HEK293 (cell line): ENCODE measurements at regions not wholly inside any gene's neighbourhood (a gene's known extent, or its start where the extent isn't known, plus 50 kb on each side); places are given as distances from the start of the nearest gene placed in this dataset.

Experiments
- CTCF ChIA-PET: fragments of 350-600 bp; formaldehyde crosslinking; extraction: SDS; loops from one replicate; lab custom pipeline; 2021; ENCODE audit warnings: antibody characterized with exemption; lab: Yijun Ruan, JAX
- POLR2A ChIA-PET: fragments of 300-600 bp; formaldehyde crosslinking; extraction: SDS; loops from one replicate; lab custom pipeline; 2020; ENCODE audit warnings: antibody characterized with exemption, inconsistent platforms; lab: Yijun Ruan, JAX
- H3K27ac ChIP-seq: fragments of 200-500 bp; sonication (Bioruptor generic); 2 replicates; pipeline ENCODE4 v1.5.1; 2014; ENCODE audit warnings: low read depth, low read length, control low read depth, inconsistent platforms; ENCODE audit errors: extremely low read depth
- H3K36me3 ChIP-seq, 2 experiments: fragments of 200-500 bp in 1 of 2; sonication (Bioruptor generic) in 1 of 2; 1 replicate in 1 of 2; 2 replicates in 1 of 2; pipeline ENCODE4 v1.5.1; 2014 to 2017; ENCODE audit warnings: inconsistent platforms in 2 of 2, low read length in 2 of 2; ENCODE audit not compliant: control insufficient read depth in 2 of 2, insufficient read depth in 1 of 2
- H3K4me1 ChIP-seq: fragments of 200-500 bp; sonication (Bioruptor generic); 2 replicates; pipeline ENCODE4 v1.5.1; 2014; ENCODE audit warnings: mild to moderate bottlenecking, low read length, inconsistent platforms; ENCODE audit not compliant: control insufficient read depth, insufficient read depth
- H3K4me3 ChIP-seq: 2 replicates; pipeline ENCODE4 v1.5.1; 2011; ENCODE audit warnings: low read depth, mild to moderate bottlenecking, control low read depth, low read length, moderate library complexity
- H3K9me3 ChIP-seq: fragments of 200-500 bp; sonication (Bioruptor generic); 2 replicates; pipeline ENCODE4 v1.5.1; 2014; ENCODE audit warnings: low read depth, low read length, inconsistent platforms; ENCODE audit not compliant: control insufficient read depth, insufficient read depth
- FEZF1 ChIP-seq: fragments of 450-650 bp; formaldehyde crosslinking; IDR thresholded peaks from 2 replicates; pipeline ENCODE4 v1.5.1; 2016; ENCODE audit warnings: missing biosample characterization, missing genetic modification characterization
- HOXD13 ChIP-seq: sonication (generic); formaldehyde crosslinking; IDR thresholded peaks from 2 replicates; pipeline ENCODE4 v1.8.0; 2022; ENCODE audit warnings: missing genetic modification reagents, borderline replicate concordance
- REPIN1 ChIP-seq: fragments of 450-650 bp; formaldehyde crosslinking; IDR thresholded peaks from 2 replicates; pipeline ENCODE4 v1.5.1; 2017; ENCODE audit warnings: missing biosample characterization, missing genetic modification characterization, low read depth
- SALL2 ChIP-seq: fragments of 450-650 bp; formaldehyde crosslinking; IDR thresholded peaks from 2 replicates; pipeline ENCODE4 v1.5.0; 2017; ENCODE audit warnings: missing biosample characterization, mild to moderate bottlenecking, missing genetic modification characterization, borderline replicate concordance
- SP2 ChIP-seq: fragments of 450-650 bp; formaldehyde crosslinking; IDR thresholded peaks from 2 replicates; pipeline ENCODE4 v1.5.1; 2016; ENCODE audit warnings: missing biosample characterization, missing genetic modification characterization
- TCF7L2 ChIP-seq: IDR thresholded peaks from 2 replicates; pipeline ENCODE4 v1.6.1; 2011; ENCODE audit warnings: low read depth, mild to moderate bottlenecking, inconsistent platforms, low read length, moderate library complexity, borderline replicate concordance
- ZNF214 ChIP-seq: fragments of 450-650 bp; formaldehyde crosslinking; IDR thresholded peaks from 2 replicates; pipeline ENCODE4 v1.5.1; 2017; ENCODE audit warnings: missing biosample characterization, mild to moderate bottlenecking, missing genetic modification characterization, borderline replicate concordance
- ZNF23 ChIP-seq: fragments of 450-650 bp; formaldehyde crosslinking; IDR thresholded peaks from 2 replicates; pipeline ENCODE4 v1.5.1; 2016; ENCODE audit warnings: missing biosample characterization, missing genetic modification characterization, borderline replicate concordance
- ZNF302 ChIP-seq: fragments of 450-650 bp; formaldehyde crosslinking; IDR thresholded peaks from 2 replicates; pipeline ENCODE4 v1.5.1; 2016; ENCODE audit warnings: missing biosample characterization, missing genetic modification characterization, low read depth
- ZNF433 ChIP-seq: fragments of 450-650 bp; formaldehyde crosslinking; IDR thresholded peaks from 2 replicates; pipeline ENCODE4 v1.5.1; 2016; ENCODE audit warnings: missing biosample characterization, missing genetic modification characterization, low read depth
- ZNF530 ChIP-seq: fragments of 450-650 bp; formaldehyde crosslinking; IDR thresholded peaks from 2 replicates; pipeline ENCODE4 v1.5.1; 2016; ENCODE audit warnings: low read depth, missing biosample characterization, missing genetic modification characterization
- ZNF548 ChIP-seq: fragments of 450-650 bp; formaldehyde crosslinking; IDR thresholded peaks from 2 replicates; pipeline ENCODE4 v1.5.1; 2016; ENCODE audit warnings: missing biosample characterization, missing genetic modification characterization
- ZNF558 ChIP-seq: fragments of 450-650 bp; formaldehyde crosslinking; IDR thresholded peaks from 2 replicates; pipeline ENCODE4 v1.5.1; 2016; ENCODE audit warnings: missing biosample characterization, missing genetic modification characterization
- ZNF585B ChIP-seq: fragments of 450-650 bp; formaldehyde crosslinking; IDR thresholded peaks from 2 replicates; pipeline ENCODE4 v1.5.1; 2016; ENCODE audit warnings: missing biosample characterization, missing genetic modification characterization
- ZNF660 ChIP-seq: fragments of 450-650 bp; IDR thresholded peaks from 2 replicates; pipeline ENCODE4 v1.5.1; 2018; ENCODE audit warnings: missing biosample characterization, mild to moderate bottlenecking, missing genetic modification characterization
- ZNF677 ChIP-seq: fragments of 450-650 bp; IDR thresholded peaks from 2 replicates; pipeline ENCODE4 v1.5.0; 2018; ENCODE audit warnings: missing biosample characterization, mild to moderate bottlenecking, missing genetic modification characterization, moderate library complexity
- ZSCAN30 ChIP-seq: fragments of 450-650 bp; IDR thresholded peaks from 2 replicates; pipeline ENCODE4 v1.5.1; 2018; ENCODE audit warnings: missing biosample characterization, mild to moderate bottlenecking, missing genetic modification characterization, moderate library complexity
- ZXDB ChIP-seq: fragments of 450-650 bp; formaldehyde crosslinking; IDR thresholded peaks from 2 replicates; pipeline ENCODE4 v1.5.1; 2016; ENCODE audit warnings: missing biosample characterization, missing genetic modification characterization
- TF ChIP-seq, protein P1 (sequence below): fragments of 450-650 bp; formaldehyde crosslinking; IDR thresholded peaks from 2 replicates; pipeline ENCODE4 v1.5.1; 2016; ENCODE audit warnings: missing biosample characterization, missing genetic modification characterization
- TF ChIP-seq, protein P2 (sequence below): fragments of 450-650 bp; formaldehyde crosslinking; IDR thresholded peaks from 2 replicates; pipeline ENCODE4 v1.5.1; 2017; ENCODE audit warnings: missing biosample characterization, missing genetic modification characterization
- TF ChIP-seq, protein P3 (sequence below): fragments of 450-650 bp; formaldehyde crosslinking; IDR thresholded peaks from 2 replicates; pipeline ENCODE4 v1.5.1; 2017; ENCODE audit warnings: missing biosample characterization, missing genetic modification characterization
- TF ChIP-seq, protein P4 (sequence below): IDR thresholded peaks from 2 replicates; pipeline ENCODE4 v1.6.1; 2011; ENCODE audit warnings: mild to moderate bottlenecking, low read depth, low read length, borderline replicate concordance
- TF ChIP-seq, protein P5 (sequence below): fragments of 450-650 bp; formaldehyde crosslinking; IDR thresholded peaks from 2 replicates; pipeline ENCODE4 v1.5.1; 2016; ENCODE audit warnings: missing biosample characterization, missing genetic modification characterization

DNA sequence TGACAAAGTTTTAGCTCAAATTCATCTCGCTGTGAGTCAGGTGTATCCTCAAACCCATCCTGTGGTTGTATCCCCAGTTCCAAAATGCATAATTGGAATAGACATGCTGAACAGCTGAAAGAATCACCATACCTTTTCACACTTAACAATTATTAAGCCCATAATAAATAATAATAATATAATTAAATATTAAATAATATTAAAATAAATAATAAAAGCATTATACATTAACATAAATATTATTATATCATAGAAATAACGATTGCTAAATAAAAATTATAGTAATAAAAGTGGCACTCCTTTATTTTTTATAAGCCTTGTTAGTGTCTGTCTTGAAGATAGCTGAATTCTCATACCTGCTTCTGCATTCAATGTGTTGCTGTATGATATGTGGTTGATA, 257.5 kb upstream of the B3GALT2 start:
- no peaks in the 10 kb centered on the region for H3K9me3 ChIP-seq
- POLR2A ChIA-PET, result no interaction called here
- CTCF ChIA-PET, result no interaction called here
- no peak overlapping the region for H3K27ac ChIP-seq
- TF ChIP-seq ZNF530 (tag by site-specific recombination) (no peak), ZNF585B (tag by site-specific recombination) (no peak), REPIN1 (no peak), ZNF214 (tag by site-specific recombination) (no peak)
- TF ChIP-seq, protein P1, sequence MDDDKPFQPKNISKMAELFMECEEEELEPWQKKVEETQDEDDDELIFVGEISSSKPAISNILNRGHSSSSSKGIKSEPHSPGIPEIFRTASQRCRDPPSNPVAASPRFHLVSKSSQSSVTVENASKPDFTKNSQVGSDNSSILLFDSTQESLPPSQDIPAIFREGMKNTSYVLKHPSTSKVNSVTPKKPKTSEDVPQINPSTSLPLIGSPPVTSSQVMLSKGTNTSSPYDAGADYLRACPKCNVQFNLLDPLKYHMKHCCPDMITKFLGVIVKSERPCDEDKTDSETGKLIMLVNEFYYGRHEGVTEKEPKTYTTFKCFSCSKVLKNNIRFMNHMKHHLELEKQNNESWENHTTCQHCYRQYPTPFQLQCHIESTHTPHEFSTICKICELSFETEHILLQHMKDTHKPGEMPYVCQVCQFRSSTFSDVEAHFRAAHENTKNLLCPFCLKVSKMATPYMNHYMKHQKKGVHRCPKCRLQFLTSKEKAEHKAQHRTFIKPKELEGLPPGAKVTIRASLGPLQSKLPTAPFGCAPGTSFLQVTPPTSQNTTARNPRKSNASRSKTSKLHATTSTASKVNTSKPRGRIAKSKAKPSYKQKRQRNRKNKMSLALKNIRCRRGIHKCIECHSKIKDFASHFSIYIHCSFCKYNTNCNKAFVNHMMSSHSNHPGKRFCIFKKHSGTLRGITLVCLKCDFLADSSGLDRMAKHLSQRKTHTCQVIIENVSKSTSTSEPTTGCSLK, result no peak
- H3K4me1 ChIP-seq, result no peaks in the 10 kb centered on the region
- H3K36me3 ChIP-seq, result no peaks in the 10 kb centered on the region
- no peak overlapping the region for H3K4me3 ChIP-seq

DNA sequence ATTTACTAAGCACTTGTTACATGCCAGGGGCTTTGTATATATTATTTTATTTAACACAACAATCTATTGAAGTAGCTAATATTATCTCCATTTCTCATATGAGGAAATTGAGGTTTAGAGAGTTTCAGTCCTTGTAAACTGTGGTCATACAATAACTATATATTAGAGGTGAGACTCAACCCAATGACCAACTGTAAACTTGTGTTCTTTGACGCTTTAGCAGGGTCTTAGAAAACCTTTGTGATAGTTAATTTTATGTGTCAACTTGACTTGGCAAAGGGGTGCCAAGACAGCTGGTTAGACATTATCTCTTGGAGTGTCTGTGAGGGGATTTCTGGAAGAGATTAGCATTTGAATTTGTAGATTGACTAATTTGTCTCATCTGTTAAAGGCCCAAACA, 252.4 kb upstream of the B3GALT2 start:
- ChIA-PET POLR2A (no interaction called here), CTCF (interaction anchor here (0.5 to 0.7 kb wide), 2 partner anchors 84 to 488 kb away, joined by 3 to 4 read pairs; no protein-coding TSS in a partner anchor)
- no peaks in the 10 kb centered on the region for H3K36me3 ChIP-seq
- no peaks in the 10 kb centered on the region for H3K4me1 ChIP-seq
- H3K4me3 ChIP-seq, result no peak overlapping the region
- H3K9me3 ChIP-seq, result no peaks in the 10 kb centered on the region
- H3K27ac ChIP-seq, result no peak overlapping the region
- TF ChIP-seq, protein P2, sequence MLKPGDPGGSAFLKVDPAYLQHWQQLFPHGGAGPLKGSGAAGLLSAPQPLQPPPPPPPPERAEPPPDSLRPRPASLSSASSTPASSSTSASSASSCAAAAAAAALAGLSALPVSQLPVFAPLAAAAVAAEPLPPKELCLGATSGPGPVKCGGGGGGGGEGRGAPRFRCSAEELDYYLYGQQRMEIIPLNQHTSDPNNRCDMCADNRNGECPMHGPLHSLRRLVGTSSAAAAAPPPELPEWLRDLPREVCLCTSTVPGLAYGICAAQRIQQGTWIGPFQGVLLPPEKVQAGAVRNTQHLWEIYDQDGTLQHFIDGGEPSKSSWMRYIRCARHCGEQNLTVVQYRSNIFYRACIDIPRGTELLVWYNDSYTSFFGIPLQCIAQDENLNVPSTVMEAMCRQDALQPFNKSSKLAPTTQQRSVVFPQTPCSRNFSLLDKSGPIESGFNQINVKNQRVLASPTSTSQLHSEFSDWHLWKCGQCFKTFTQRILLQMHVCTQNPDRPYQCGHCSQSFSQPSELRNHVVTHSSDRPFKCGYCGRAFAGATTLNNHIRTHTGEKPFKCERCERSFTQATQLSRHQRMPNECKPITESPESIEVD (tag by site-specific recombination), result no peak
- TF ChIP-seq, protein P3, sequence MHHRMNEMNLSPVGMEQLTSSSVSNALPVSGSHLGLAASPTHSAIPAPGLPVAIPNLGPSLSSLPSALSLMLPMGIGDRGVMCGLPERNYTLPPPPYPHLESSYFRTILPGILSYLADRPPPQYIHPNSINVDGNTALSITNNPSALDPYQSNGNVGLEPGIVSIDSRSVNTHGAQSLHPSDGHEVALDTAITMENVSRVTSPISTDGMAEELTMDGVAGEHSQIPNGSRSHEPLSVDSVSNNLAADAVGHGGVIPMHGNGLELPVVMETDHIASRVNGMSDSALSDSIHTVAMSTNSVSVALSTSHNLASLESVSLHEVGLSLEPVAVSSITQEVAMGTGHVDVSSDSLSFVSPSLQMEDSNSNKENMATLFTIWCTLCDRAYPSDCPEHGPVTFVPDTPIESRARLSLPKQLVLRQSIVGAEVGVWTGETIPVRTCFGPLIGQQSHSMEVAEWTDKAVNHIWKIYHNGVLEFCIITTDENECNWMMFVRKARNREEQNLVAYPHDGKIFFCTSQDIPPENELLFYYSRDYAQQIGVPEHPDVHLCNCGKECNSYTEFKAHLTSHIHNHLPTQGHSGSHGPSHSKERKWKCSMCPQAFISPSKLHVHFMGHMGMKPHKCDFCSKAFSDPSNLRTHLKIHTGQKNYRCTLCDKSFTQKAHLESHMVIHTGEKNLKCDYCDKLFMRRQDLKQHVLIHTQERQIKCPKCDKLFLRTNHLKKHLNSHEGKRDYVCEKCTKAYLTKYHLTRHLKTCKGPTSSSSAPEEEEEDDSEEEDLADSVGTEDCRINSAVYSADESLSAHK (tag by site-specific recombination), result no peak
- TF ChIP-seq, protein P4, sequence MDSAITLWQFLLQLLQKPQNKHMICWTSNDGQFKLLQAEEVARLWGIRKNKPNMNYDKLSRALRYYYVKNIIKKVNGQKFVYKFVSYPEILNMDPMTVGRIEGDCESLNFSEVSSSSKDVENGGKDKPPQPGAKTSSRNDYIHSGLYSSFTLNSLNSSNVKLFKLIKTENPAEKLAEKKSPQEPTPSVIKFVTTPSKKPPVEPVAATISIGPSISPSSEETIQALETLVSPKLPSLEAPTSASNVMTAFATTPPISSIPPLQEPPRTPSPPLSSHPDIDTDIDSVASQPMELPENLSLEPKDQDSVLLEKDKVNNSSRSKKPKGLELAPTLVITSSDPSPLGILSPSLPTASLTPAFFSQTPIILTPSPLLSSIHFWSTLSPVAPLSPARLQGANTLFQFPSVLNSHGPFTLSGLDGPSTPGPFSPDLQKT, result no peak
- TF ChIP-seq ZSCAN30 (tag by site-specific recombination), result no peak
- TF ChIP-seq ZNF302 (tag by site-specific recombination), result no peak
- no peak for TF ChIP-seq HOXD13 (CRISPR knock-in tag)
- no peak for TF ChIP-seq ZNF433
- no peak for TF ChIP-seq ZNF677 (tag by site-specific recombination)
- no peak for TF ChIP-seq SP2 (tag by site-specific recombination)
- TF ChIP-seq ZNF548 (tag by site-specific recombination), result no peak
- no peak for TF ChIP-seq SALL2 (tag by site-specific recombination)
- TF ChIP-seq ZNF23, result no peak
- TF ChIP-seq TCF7L2, result no peak
- TF ChIP-seq ZNF660 (tag by site-specific recombination), result no peak
- TF ChIP-seq, protein P5, sequence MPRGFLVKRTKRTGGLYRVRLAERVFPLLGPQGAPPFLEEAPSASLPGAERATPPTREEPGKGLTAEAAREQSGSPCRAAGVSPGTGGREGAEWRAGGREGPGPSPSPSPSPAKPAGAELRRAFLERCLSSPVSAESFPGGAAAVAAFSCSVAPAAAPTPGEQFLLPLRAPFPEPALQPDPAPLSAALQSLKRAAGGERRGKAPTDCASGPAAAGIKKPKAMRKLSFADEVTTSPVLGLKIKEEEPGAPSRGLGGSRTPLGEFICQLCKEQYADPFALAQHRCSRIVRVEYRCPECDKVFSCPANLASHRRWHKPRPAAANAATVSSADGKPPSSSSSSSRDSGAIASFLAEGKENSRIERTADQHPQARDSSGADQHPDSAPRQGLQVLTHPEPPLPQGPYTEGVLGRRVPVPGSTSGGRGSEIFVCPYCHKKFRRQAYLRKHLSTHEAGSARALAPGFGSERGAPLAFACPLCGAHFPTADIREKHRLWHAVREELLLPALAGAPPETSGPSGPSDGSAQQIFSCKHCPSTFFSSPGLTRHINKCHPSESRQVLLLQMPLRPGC (tag by site-specific recombination), result no peak
- TF ChIP-seq ZXDB (tag by site-specific recombination), result no peak
- no peak for TF ChIP-seq FEZF1
- no peak for TF ChIP-seq ZNF558 (tag by site-specific recombination)
